Activated naive CD4-positive, alpha-beta T cell treated with anti-CD3 and anti-CD28 coated beads, Interleukin-2, amount 50 U/mL, for 24 hours (primary cell): ENCODE measurements at regions not wholly inside any gene's neighbourhood (a gene's known extent, or its start where the extent isn't known, plus 50 kb on each side); places are given as distances from the start of the nearest gene placed in this dataset.
A peak's percentile ranks its signal among the peaks of the same experiment; 100 is the strongest.
"Not testable (repeated sequence)": the region's sequence is repeated elsewhere in the genome, so short reads cannot be mapped to it uniquely, and the experiment has no call there.

Experiments used
- H3K27ac Mint-ChIP-seq: one replicate; pipeline ENCODE4 v1.8.0; 2021; ENCODE audit warnings: mild to moderate bottlenecking, mixed read lengths
- H3K27me3 Mint-ChIP-seq: one replicate; pipeline ENCODE4 v1.8.0; 2021; ENCODE audit warnings: mixed read lengths
- H3K36me3 Mint-ChIP-seq: one replicate; pipeline ENCODE4 v1.8.0; 2021; ENCODE audit warnings: mixed read lengths
- H3K4me1 Mint-ChIP-seq: one replicate; pipeline ENCODE4 v1.8.0; 2021; ENCODE audit warnings: mixed read lengths
- H3K4me3 Mint-ChIP-seq: one replicate; pipeline ENCODE4 v1.8.0; 2021; ENCODE audit warnings: mild to moderate bottlenecking, mixed read lengths
- H3K9me3 Mint-ChIP-seq: one replicate; pipeline ENCODE4 v1.8.0; 2021; ENCODE audit warnings: mixed read lengths

- Mint-ChIP-seq H3K4me3 (no peak overlapping the region), H3K9me3 (no peaks in the 10 kb centered on the region), H3K4me1 (peaks cover 9% of the 10 kb centered on the region), H3K36me3 (no peaks in the 10 kb centered on the region), H3K27me3 (peaks cover 24% of the 10 kb centered on the region), H3K27ac (no peak overlapping the region)
Measured at GRCh38 chr13:24563087-24563486, 50.5 kb upstream of the PARP4 start.

DNA sequence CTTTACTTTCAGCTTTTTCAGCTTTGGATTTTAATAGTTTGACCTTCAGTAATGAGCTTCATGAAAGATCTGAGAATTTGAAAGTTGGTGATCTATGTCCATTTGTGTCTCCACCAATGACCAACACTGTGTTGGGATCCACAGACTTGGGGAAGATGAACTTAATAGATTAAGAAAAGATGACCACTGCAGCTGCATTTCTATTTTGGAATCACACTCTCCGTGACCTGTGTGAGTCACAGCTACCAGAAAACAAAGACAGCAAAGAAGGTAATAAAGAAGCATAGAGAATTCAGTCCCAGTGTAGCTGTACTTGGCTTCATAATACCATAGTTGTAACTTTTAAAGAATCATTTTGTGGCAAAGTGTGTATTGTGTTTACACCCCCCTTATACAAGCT is 51.4 kb upstream of the PARP4 start:
- H3K4me1 Mint-ChIP-seq, H3K36me3 Mint-ChIP-seq, H3K4me3 Mint-ChIP-seq, H3K9me3 Mint-ChIP-seq, H3K27ac Mint-ChIP-seq: not testable (repeated sequence)
- peaks cover 17% of the 10 kb centered on the region for H3K27me3 Mint-ChIP-seq

GRCh38 chr13:24564881-24565280 is 52.3 kb upstream of the PARP4 start:
- H3K27ac Mint-ChIP-seq: no peak overlapping the region
- peaks cover 9% of the 10 kb centered on the region for H3K27me3 Mint-ChIP-seq
- no peak overlapping the region for H3K4me3 Mint-ChIP-seq
- no peaks in the 10 kb centered on the region for H3K36me3 Mint-ChIP-seq
- peaks cover under 1% of the 10 kb centered on the region for H3K4me1 Mint-ChIP-seq
- no peaks in the 10 kb centered on the region for H3K9me3 Mint-ChIP-seq

DNA sequence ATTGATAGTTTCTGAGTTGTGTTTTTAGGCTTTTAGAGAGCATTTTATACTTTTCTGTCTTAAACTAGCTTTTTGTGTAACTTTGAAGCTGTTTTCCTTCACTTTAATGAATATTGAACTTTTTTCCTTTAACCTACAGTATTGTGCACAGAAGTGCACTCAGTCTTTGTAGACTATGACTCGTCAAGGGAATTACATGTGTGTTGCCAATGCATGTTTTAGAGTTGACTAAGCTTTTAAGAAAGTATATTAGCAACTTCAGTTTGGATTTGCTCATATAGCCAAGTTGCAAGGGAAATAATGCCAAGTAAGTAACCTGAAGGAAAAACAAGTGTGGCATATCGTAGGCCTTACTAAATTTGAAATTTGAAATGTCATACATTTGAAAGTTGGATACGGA is 55.0 kb upstream of the PARP4 start:
- H3K27ac Mint-ChIP-seq, H3K9me3 Mint-ChIP-seq, H3K27me3 Mint-ChIP-seq, H3K4me1 Mint-ChIP-seq, H3K36me3 Mint-ChIP-seq, H3K4me3 Mint-ChIP-seq: not testable (repeated sequence)

DNA sequence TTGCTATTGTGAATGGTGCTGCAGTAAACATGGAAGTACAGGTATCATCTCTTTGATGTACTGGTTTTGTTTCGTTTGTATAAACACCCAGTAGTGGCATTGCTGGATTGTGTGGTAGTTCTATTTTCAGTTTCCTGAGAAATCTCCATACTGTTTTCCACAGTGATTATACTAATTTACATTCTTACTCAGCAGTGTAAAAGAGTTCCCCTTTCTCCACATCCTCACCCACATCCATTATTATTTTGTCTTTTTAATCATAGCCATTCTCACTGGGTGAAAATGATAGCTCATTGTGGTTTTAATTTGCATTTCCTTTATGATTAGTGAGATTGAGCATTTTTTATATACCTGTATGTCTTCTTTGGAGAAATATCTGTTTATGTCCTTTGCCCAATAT is 62.3 kb upstream of the PARP4 start:
- Mint-ChIP-seq H3K4me1 (no peaks in the 10 kb centered on the region), H3K4me3 (no peak overlapping the region), H3K36me3 (peaks cover 5% of the 10 kb centered on the region)

DNA sequence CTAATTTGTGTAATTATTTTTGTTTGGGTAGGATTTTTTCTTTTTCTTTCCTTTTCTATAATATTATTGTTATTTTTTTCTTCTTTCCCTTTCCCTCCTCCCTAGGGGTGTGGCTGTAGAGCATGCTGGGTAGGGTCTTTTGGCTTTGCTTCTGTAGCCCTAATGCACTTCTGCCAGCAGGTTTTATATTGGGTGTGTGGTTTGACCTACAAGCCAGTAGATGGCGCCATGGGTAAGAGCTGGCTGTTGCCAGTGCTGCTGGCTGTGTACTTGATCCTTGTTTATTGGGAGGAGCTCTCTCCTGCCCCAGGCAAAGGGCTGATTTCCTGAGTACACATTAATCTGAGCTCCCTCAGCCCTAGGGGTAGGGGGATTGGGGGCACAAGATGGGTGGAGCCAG is 67.7 kb upstream of the PARP4 start:
- not testable (repeated sequence) for H3K27ac Mint-ChIP-seq, H3K9me3 Mint-ChIP-seq, H3K4me1 Mint-ChIP-seq, H3K27me3 Mint-ChIP-seq, H3K4me3 Mint-ChIP-seq, H3K36me3 Mint-ChIP-seq

More for the DNA sequence above, 62.3 kb upstream of the PARP4 start:
- Mint-ChIP-seq H3K27me3 (peaks cover 4% of the 10 kb centered on the region), H3K27ac (no peak overlapping the region), H3K9me3 (peaks cover 8% of the 10 kb centered on the region)

- not testable (repeated sequence) for H3K9me3 Mint-ChIP-seq, H3K27ac Mint-ChIP-seq, H3K36me3 Mint-ChIP-seq, H3K4me1 Mint-ChIP-seq, H3K27me3 Mint-ChIP-seq, H3K4me3 Mint-ChIP-seq
Measured at GRCh38 chr13:24581578-24581977, 69.0 kb upstream of the PARP4 start.

DNA sequence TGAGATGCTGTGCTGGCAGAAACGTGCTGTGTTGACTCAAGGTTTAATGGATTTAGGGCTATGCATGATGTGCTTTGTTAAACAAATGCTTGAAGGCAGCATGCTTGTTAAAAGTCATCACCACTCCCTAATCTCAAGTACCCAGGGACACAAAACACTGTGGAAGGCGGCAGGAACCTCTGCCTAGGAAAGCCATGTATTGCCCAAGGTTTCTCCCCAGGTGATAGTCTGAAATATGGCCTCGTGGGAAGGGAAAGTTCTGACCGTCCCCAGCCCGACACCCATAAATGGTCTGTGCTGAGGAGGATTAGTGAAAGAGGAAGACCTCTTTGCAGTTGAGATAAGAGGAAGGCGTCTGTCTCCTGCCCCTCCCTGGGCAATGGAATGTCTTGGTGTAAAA is 79.1 kb upstream of the PARP4 start:
- not testable (repeated sequence) for H3K4me3 Mint-ChIP-seq

GRCh38 chr13:24597906-24598670 is 82.1 kb upstream of the ATP12A start:
- H3K27me3 Mint-ChIP-seq, H3K4me3 Mint-ChIP-seq, H3K9me3 Mint-ChIP-seq, H3K36me3 Mint-ChIP-seq: not testable (repeated sequence)
- Mint-ChIP-seq H3K27ac (peak overlapping the region; percentile 68), H3K4me1 (peaks cover 36% of the 10 kb centered on the region)

More for the DNA sequence above, 79.1 kb upstream of the PARP4 start:
- not testable (repeated sequence) for H3K9me3 Mint-ChIP-seq, H3K27me3 Mint-ChIP-seq, H3K36me3 Mint-ChIP-seq, H3K27ac Mint-ChIP-seq, H3K4me1 Mint-ChIP-seq

DNA sequence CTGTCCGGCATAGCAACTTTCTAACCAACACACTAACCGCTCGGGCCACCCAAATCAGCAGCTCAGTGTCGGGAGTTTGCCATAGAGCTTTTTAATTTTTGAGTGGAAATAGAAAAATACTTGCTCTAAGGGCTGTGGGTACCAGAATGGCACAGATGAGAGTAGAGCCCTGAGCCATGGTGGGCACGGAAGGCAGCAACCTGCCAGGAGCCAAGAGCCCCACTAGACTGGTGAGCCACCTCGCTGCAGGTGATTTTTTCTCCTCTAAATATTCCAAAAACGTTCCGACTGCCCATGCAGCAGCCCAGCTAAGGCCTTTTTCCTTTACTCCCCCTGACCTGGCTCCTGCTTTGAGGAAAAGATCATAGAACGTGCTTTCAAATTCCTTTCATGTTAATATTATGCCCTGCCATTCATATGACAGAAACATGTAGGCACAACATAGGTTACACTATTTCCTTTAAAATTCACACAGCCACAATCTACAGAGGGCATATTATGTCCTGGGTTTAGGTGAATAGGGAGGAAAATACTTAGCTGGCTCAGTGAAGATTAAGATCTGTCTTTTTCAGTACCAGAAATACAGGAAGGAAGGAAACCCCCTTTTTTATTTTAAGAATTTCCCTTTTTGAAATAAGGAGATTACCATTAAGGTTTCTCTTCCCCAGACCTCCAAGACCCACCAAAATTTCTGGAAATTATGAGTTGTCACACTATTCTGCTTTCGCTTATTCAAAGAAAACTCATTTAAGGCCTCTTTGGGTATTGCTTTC is 81.0 kb upstream of the ATP12A start:
- peak overlapping the region; percentile 75 for H3K4me3 Mint-ChIP-seq
- peaks cover 36% of the 10 kb centered on the region for H3K4me1 Mint-ChIP-seq
- not testable (repeated sequence) for H3K27me3 Mint-ChIP-seq, H3K9me3 Mint-ChIP-seq, H3K36me3 Mint-ChIP-seq
- peak overlapping the region; percentile 96 for H3K27ac Mint-ChIP-seq

- Mint-ChIP-seq H3K27ac (no peak overlapping the region), H3K27me3 (no peaks in the 10 kb centered on the region), H3K4me1 (peaks cover 8% of the 10 kb centered on the region), H3K4me3 (no peak overlapping the region), H3K36me3 (peaks cover 6% of the 10 kb centered on the region), H3K9me3 (peaks cover 9% of the 10 kb centered on the region)
Measured at GRCh38 chr13:24605923-24606372, 74.3 kb upstream of the ATP12A start.

GRCh38 chr13:24606486-24607170 is 73.6 kb upstream of the ATP12A start:
- H3K27me3 Mint-ChIP-seq: no peaks in the 10 kb centered on the region
- peaks cover 6% of the 10 kb centered on the region for H3K36me3 Mint-ChIP-seq
- no peak overlapping the region for H3K27ac Mint-ChIP-seq
- H3K4me1 Mint-ChIP-seq: peaks cover 8% of the 10 kb centered on the region
- no peak overlapping the region for H3K4me3 Mint-ChIP-seq
- peaks cover 9% of the 10 kb centered on the region for H3K9me3 Mint-ChIP-seq

DNA sequence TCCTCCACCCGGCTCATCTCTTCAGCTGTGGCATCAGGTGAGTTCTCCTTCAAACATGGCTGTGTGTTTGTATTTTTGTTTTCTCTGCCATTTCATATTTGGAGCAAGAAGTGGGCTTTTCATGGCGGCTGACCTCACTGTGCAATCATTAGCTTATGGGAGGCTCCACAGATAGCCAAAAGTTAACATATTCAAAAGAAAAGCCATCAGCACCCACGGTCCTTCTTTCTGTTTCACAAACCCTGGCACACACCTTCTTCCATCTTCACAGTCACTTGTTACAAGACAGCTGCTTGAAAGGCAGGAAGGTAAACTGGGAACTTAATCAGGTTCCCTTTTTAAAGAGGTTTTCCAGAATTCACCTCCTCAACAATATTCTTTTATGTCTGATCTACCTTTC is 69.3 kb upstream of the ATP12A start:
- no peak overlapping the region for H3K4me3 Mint-ChIP-seq
- H3K27ac Mint-ChIP-seq: no peak overlapping the region
- H3K9me3 Mint-ChIP-seq: no peaks in the 10 kb centered on the region
- no peaks in the 10 kb centered on the region for H3K36me3 Mint-ChIP-seq
- peaks cover 5% of the 10 kb centered on the region for H3K4me1 Mint-ChIP-seq
- H3K27me3 Mint-ChIP-seq: no peaks in the 10 kb centered on the region

GRCh38 chr13:24612726-24613125 is 67.5 kb upstream of the ATP12A start:
- Mint-ChIP-seq H3K9me3 (no peaks in the 10 kb centered on the region), H3K27ac (no peak overlapping the region), H3K4me1 (peaks cover 6% of the 10 kb centered on the region), H3K36me3 (no peaks in the 10 kb centered on the region), H3K4me3 (no peak overlapping the region), H3K27me3 (no peaks in the 10 kb centered on the region)

DNA sequence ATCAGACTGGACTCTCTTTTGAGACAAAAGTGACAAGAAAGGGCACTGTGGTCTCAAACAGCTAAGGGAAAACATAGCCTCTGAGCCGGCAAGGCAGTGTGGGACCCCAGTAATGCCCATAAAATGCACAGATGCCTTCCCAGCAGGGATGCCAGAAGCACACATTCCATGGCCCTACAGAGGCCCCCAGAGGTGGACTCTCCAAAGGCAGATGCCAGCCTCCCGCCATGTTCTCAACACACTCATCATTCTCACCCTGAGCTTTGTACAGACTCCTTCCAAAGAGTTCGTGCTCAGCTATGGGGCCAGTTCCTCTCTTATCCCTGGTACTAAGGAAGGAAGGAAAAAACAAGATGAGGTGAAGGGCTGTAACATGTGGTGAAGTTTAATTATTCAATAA is 67.1 kb upstream of the ATP12A start:
- no peak overlapping the region for H3K27ac Mint-ChIP-seq
- no peaks in the 10 kb centered on the region for H3K27me3 Mint-ChIP-seq
- H3K4me3 Mint-ChIP-seq: no peak overlapping the region
- H3K9me3 Mint-ChIP-seq: no peaks in the 10 kb centered on the region
- no peaks in the 10 kb centered on the region for H3K36me3 Mint-ChIP-seq
- peaks cover 10% of the 10 kb centered on the region for H3K4me1 Mint-ChIP-seq

DNA sequence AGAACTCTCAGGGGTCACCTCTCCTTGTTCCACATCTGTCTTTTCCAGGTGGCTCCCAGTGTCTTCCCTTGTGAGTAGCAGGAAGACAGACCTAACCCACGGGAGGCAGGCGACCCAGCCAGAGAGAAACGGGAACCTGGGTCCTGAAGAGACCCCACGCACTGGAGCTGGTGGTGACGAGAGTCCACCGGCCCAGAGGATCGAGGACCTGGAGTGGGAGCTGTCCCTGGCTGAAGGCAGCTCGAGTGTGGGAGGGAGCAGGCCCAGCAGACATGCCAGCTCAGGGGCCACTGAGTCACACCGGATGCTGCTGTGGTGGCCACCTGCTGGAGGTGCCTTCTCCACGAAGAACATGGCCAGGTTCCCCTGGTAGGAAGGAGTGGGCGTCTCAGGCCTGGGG is 66.5 kb upstream of the ATP12A start:
- Mint-ChIP-seq H3K4me3 (no peak overlapping the region), H3K27ac (no peak overlapping the region), H3K27me3 (no peaks in the 10 kb centered on the region), H3K9me3 (no peaks in the 10 kb centered on the region), H3K36me3 (no peaks in the 10 kb centered on the region), H3K4me1 (peaks cover 16% of the 10 kb centered on the region)
